Sigmoid colon (tissue), 6 donors: ENCODE measurements at regions not wholly inside any gene's neighbourhood (a gene's known extent, or its start where the extent isn't known, plus 50 kb on each side); places are given as distances from the start of the nearest gene placed in this dataset.
"Not testable (repeated sequence)": the region's sequence is repeated elsewhere in the genome, so short reads cannot be mapped to it uniquely, and the experiment has no call there.

Experiments used
- DNase-seq: peaks from one replicate; pipeline ENCODE4 v3.0.0-alpha.2; 2019
- H3K27ac ChIP-seq, 4 donors: fragments of 200-600 bp; sonication (generic); one replicate each; pipeline ENCODE4 v1.5.1; 2016 to 2019; ENCODE audit warnings: mild to moderate bottlenecking in 1 of 4
- H3K27me3 ChIP-seq, 3 donors: fragments of 200-600 bp; sonication (generic); one replicate each; pipeline ENCODE4 v1.5.1; 2019; ENCODE audit warnings: mild to moderate bottlenecking in 1 of 3
- H3K36me3 ChIP-seq, 4 donors: fragments of 200-600 bp; sonication (generic); one replicate each; pipeline ENCODE4 v1.5.1; 2016 to 2019
- H3K4me1 ChIP-seq, 4 donors: fragments of 200-600 bp; sonication (generic); one replicate each; pipeline ENCODE4 v1.5.1; 2017 to 2019
- H3K4me3 ChIP-seq, 4 donors: fragments of 200-600 bp; sonication (generic); one replicate each; pipeline ENCODE4 v1.5.1; 2017 to 2019; ENCODE audit warnings: mild to moderate bottlenecking in 2 of 4, moderate library complexity in 1 of 4
- H3K9me3 ChIP-seq, 4 donors: fragments of 200-600 bp in 3 of 4; sonication (generic) in 3 of 4; one replicate each; pipeline versions ENCODE4 v1.5.1 to v1.6.1; 2013 to 2019
- CTCF ChIP-seq, 4 experiments: fragments of 450-650 bp in 3 of 4; fragments of 200-600 bp in 1 of 4; IDR thresholded peaks; one replicate each; pipeline ENCODE4 v1.5.1; 2016 to 2019; ENCODE audit warnings: antibody characterized with exemption in 4 of 4, mild to moderate bottlenecking in 3 of 4, moderate library complexity in 2 of 4
- EP300 ChIP-seq, 4 donors: sonication (generic); formaldehyde crosslinking; IDR thresholded peaks; one replicate each; pipeline ENCODE4 v1.6.1; 2017; ENCODE audit warnings: antibody characterized with exemption in 4 of 4
- POLR2A ChIP-seq, 2 donors: fragments of 450-650 bp; IDR thresholded peaks; one replicate each; pipeline ENCODE4 v1.6.1; 2016; ENCODE audit warnings: antibody characterized with exemption in 2 of 2, mild to moderate bottlenecking in 2 of 2, moderate library complexity in 2 of 2
- POLR2AphosphoS5 ChIP-seq, 4 donors: sonication (generic); formaldehyde crosslinking; IDR thresholded peaks; one replicate each; pipeline ENCODE4 v1.6.1; 2017; ENCODE audit warnings: antibody characterized with exemption in 4 of 4
- WGBS, 2 donors: extraction: QIAGEN DNeasy Blood & Tissue Kit; methylation state at CpG; one replicate each; pipeline ENCODE4 v1.1.7; 2013; 5-methylcytosine and 5-hydroxymethylcytosine counted together
- intact Hi-C: fragments of 100-400 bp; cut with DNase I; formaldehyde crosslinking; loops from one replicate; pipeline ENCODE4 v1.15.1; 2023
- donor health status: healthy with polysubstance abuse.
- donor health status: healthy.

GRCh38 chr7:26987338-26987737 is 108.5 kb downstream of the HOXA1 start:
- H3K4me3 ChIP-seq = no peak overlapping the region
- no peak for DNase-seq
- intact Hi-C loops = no loop called here
- TF ChIP-seq CTCF (IDR thresholded peaks at IDR 0.05) (no peak), POLR2AphosphoS5 (IDR thresholded peaks at IDR 0.05) (no peak), POLR2A (IDR thresholded peaks at IDR 0.05) (no peak), EP300 (IDR thresholded peaks at IDR 0.05) (no peak)
- no peaks in the 10 kb centered on the region for H3K27me3 ChIP-seq
- WGBS, 2 donors = 21 to 67% methylated on average over 3 of the region's 3 CpGs
- no peaks in the 10 kb centered on the region for H3K4me1 ChIP-seq
- H3K27ac ChIP-seq = no peak overlapping the region
- no peaks in the 10 kb centered on the region for H3K36me3 ChIP-seq
- no peaks in the 10 kb centered on the region for H3K9me3 ChIP-seq

GRCh38 chr7:26978146-26978545 is 113.8 kb upstream of the SKAP2 start:
- no peak for DNase-seq
- peaks cover 0 to 2% (median 0%) of the 10 kb centered on the region in 4 donors for H3K9me3 ChIP-seq
- WGBS, 2 donors = 64 to 84% methylated on average over 2 of the region's 2 CpGs
- H3K36me3 ChIP-seq = no peaks in the 10 kb centered on the region
- no peaks in the 10 kb centered on the region for H3K4me1 ChIP-seq
- no peak overlapping the region for H3K27ac ChIP-seq
- intact Hi-C loops = no loop called here
- H3K4me3 ChIP-seq = no peak overlapping the region
- no peaks in the 10 kb centered on the region for H3K27me3 ChIP-seq
- TF ChIP-seq CTCF (IDR thresholded peaks at IDR 0.05) = no peak
- TF ChIP-seq EP300 (IDR thresholded peaks at IDR 0.05) = no peak
- TF ChIP-seq POLR2A (IDR thresholded peaks at IDR 0.05) = no peak
- TF ChIP-seq POLR2AphosphoS5 (IDR thresholded peaks at IDR 0.05) = no peak

GRCh38 chr7:26976840-26977239 is 112.5 kb upstream of the SKAP2 start:
- H3K4me1 ChIP-seq = no peaks in the 10 kb centered on the region
- intact Hi-C loops = no loop called here

GRCh38 chr7:26971924-26972323 is 107.5 kb upstream of the SKAP2 start:
- H3K27me3 ChIP-seq, H3K9me3 ChIP-seq, H3K27ac ChIP-seq, H3K4me1 ChIP-seq, intact Hi-C loops, H3K4me3 ChIP-seq, H3K36me3 ChIP-seq, DNase-seq: not testable (repeated sequence)
- 92 to 96% methylated on average over 2 of the region's 2 CpGs for WGBS, 2 donors

More at GRCh38 chr7:26976840-26977239, 112.5 kb upstream of the SKAP2 start:
- Histone ChIP-seq H3K4me3 (no peak overlapping the region), H3K27ac (no peak overlapping the region), H3K36me3 (no peaks in the 10 kb centered on the region), H3K27me3 (no peaks in the 10 kb centered on the region), H3K9me3 (peaks cover 0 to 4% (median 2%) of the 10 kb centered on the region in 4 donors)
- no peak for TF ChIP-seq EP300 (IDR thresholded peaks at IDR 0.05)
- no peak for TF ChIP-seq CTCF (IDR thresholded peaks at IDR 0.05)
- TF ChIP-seq POLR2A (IDR thresholded peaks at IDR 0.05) = no peak
- no peak for TF ChIP-seq POLR2AphosphoS5 (IDR thresholded peaks at IDR 0.05)
- DNase-seq = no peak

- Histone ChIP-seq H3K27ac (no peak overlapping the region), H3K27me3 (no peaks in the 10 kb centered on the region), H3K4me1 (no peaks in the 10 kb centered on the region), H3K4me3 (no peak overlapping the region), H3K36me3 (no peaks in the 10 kb centered on the region), H3K9me3 (no peaks in the 10 kb centered on the region)
- TF ChIP-seq EP300 (IDR thresholded peaks at IDR 0.05) (no peak), POLR2A (IDR thresholded peaks at IDR 0.05) (no peak), CTCF (IDR thresholded peaks at IDR 0.05) (no peak), POLR2AphosphoS5 (IDR thresholded peaks at IDR 0.05) (no peak)
- DNase-seq = no peak
- WGBS, 2 donors = 67 to 79% methylated on average over 3 of the region's 3 CpGs
- intact Hi-C loops = no loop called here
Observed at GRCh38 chr7:26965724-26966123, 101.3 kb upstream of the SKAP2 start.
